ENCODE measurements at regions not wholly inside any gene's neighbourhood (a gene's known extent, or its start where the extent isn't known, plus 50 kb on each side); places are given as distances from the start of the nearest gene placed in this dataset.

DNA sequence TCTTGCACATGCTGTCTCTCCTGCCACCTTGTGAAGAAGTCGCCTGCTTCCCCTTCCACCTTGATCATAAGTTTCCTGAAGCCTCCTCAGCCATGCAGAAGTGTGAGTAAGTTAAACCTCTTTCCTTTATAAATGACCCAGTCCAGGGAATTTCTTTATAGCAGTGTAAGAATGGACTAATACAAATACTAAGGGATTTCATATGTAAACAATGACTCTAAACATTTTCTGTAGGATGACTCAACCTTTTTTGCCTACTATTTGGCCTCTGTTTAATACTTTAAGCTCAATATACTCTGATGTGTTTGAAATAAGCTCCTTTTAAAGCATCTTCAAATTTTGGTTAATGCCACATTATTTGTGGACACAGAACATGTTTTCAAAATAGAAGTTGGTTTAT, 813.5 kb upstream of the SLIT2 start:
- H4K20me1 ChIP-seq (ENCODE audit: low read depth, low read length) = no peaks in the 10 kb centered on the region
- no peaks in the 10 kb centered on the region for H3K36me3 ChIP-seq (ENCODE audit: low read length)
- H3K9ac ChIP-seq (ENCODE audit: low read length) = no peak overlapping the region
- H3K4me3 ChIP-seq (ENCODE audit: insufficient read depth, low read length, poor library complexity, severe bottlenecking) = no peak overlapping the region
- TF ChIP-seq, protein P1, sequence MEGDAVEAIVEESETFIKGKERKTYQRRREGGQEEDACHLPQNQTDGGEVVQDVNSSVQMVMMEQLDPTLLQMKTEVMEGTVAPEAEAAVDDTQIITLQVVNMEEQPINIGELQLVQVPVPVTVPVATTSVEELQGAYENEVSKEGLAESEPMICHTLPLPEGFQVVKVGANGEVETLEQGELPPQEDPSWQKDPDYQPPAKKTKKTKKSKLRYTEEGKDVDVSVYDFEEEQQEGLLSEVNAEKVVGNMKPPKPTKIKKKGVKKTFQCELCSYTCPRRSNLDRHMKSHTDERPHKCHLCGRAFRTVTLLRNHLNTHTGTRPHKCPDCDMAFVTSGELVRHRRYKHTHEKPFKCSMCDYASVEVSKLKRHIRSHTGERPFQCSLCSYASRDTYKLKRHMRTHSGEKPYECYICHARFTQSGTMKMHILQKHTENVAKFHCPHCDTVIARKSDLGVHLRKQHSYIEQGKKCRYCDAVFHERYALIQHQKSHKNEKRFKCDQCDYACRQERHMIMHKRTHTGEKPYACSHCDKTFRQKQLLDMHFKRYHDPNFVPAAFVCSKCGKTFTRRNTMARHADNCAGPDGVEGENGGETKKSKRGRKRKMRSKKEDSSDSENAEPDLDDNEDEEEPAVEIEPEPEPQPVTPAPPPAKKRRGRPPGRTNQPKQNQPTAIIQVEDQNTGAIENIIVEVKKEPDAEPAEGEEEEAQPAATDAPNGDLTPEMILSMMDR (IDR thresholded peaks at IDR 0.05; ENCODE audit: insufficient read depth, low read length, poor library complexity, severe bottlenecking) = no peak
- no peak for TF ChIP-seq EZH2phosphoT487 (conservative IDR thresholded peaks at IDR 0.05; ENCODE audit: low read length)
- peaks cover 7% of the 10 kb centered on the region; the same call in 1 of the 2 replicates for H3K9me3 ChIP-seq (ENCODE audit: insufficient read depth, low read length)
- no peak overlapping the region for H2AFZ ChIP-seq (ENCODE audit: low read depth, low read length, severe bottlenecking)
- no peaks in the 10 kb centered on the region for H3K79me2 ChIP-seq (ENCODE audit: insufficient read depth, low read length)
- no peaks in the 10 kb centered on the region for H3K27me3 ChIP-seq (ENCODE audit: low read length)
- H3F3A ChIP-seq (ENCODE audit: insufficient read depth) = no peaks in the 10 kb centered on the region
- H3K4me2 ChIP-seq (ENCODE audit: low read depth, low read length, poor library complexity, severe bottlenecking) = no peak overlapping the region
- no peaks in the 10 kb centered on the region for H3K9me2 ChIP-seq (replicated peaks; ENCODE audit: insufficient read depth, low read length)
- no peak overlapping the region for H3K27ac ChIP-seq (ENCODE audit: low read depth, low read length)

DNA sequence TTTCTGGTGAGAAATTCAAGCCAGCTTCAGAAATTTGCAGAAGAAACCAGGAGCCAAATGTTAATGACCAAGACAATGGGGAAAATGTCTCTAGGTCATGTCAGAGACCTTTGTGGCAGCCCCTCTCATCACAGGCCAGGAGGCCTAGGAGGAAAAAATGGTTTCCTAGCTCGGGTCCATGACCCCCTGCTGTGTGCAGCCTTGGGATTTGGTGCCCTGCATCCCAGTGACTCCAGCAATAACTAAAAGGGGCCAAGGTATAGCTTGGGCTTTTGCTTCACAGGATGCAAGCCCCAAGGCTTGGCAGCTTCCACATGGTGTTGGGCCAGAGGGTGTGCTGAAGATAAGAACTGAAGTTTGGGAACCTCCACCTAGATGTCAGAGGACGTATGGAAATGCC, 814.7 kb upstream of the SLIT2 start:
- H3K9me2 ChIP-seq (replicated peaks; ENCODE audit: insufficient read depth, low read length) = no peaks in the 10 kb centered on the region
- H2AFZ ChIP-seq (ENCODE audit: low read depth, low read length, severe bottlenecking) = no peak overlapping the region
- no peak overlapping the region for H3K27ac ChIP-seq (ENCODE audit: low read depth, low read length)
- H4K20me1 ChIP-seq (ENCODE audit: low read depth, low read length) = no peaks in the 10 kb centered on the region
- no peaks in the 10 kb centered on the region for H3K36me3 ChIP-seq (ENCODE audit: low read length)
- H3K4me3 ChIP-seq (ENCODE audit: insufficient read depth, low read length, poor library complexity, severe bottlenecking) = no peak overlapping the region
- H3K4me2 ChIP-seq (ENCODE audit: low read depth, low read length, poor library complexity, severe bottlenecking) = no peak overlapping the region
- TF ChIP-seq EZH2phosphoT487 (conservative IDR thresholded peaks at IDR 0.05; ENCODE audit: low read length) = no peak
- TF ChIP-seq, protein P1 (IDR thresholded peaks at IDR 0.05; ENCODE audit: insufficient read depth, low read length, poor library complexity, severe bottlenecking) = no peak
- peaks cover 7% of the 10 kb centered on the region; the same call in 1 of the 2 replicates for H3K9me3 ChIP-seq (ENCODE audit: insufficient read depth, low read length)
- H3K79me2 ChIP-seq (ENCODE audit: insufficient read depth, low read length) = no peaks in the 10 kb centered on the region
- H3F3A ChIP-seq (ENCODE audit: insufficient read depth) = no peaks in the 10 kb centered on the region
- H3K9ac ChIP-seq (ENCODE audit: low read length) = no peak overlapping the region
- H3K27me3 ChIP-seq (ENCODE audit: low read length) = no peaks in the 10 kb centered on the region

DNA sequence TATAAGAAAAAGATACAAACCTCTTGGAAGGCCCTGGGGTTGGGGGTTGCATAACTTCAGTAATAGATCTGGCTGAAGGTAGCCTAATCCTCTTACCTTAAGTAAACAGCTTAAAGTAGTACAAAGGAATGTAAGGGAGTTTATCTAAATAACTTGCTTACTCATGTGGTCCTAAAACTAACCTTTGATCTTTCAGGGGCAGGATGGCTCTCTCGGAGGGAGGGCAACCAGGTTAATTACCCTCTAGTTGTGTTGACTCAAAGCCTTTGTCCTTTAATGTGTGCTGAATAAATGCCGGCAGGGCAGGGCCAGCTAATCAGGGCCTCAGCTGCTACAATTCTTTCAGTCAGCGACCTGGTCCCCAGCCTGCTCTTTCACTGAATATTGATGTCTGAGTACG, 822.0 kb upstream of the SLIT2 start:
- no peaks in the 10 kb centered on the region for H3K27me3 ChIP-seq (ENCODE audit: low read length)

More for the DNA sequence above, 822.0 kb upstream of the SLIT2 start:
- TF ChIP-seq EZH2phosphoT487 (conservative IDR thresholded peaks at IDR 0.05; ENCODE audit: low read length) = no peak
- TF ChIP-seq, protein P1 (IDR thresholded peaks at IDR 0.05; ENCODE audit: insufficient read depth, low read length, poor library complexity, severe bottlenecking) = no peak
- no peaks in the 10 kb centered on the region for H3K9me3 ChIP-seq (ENCODE audit: insufficient read depth, low read length)
- no peak overlapping the region for H3K4me3 ChIP-seq (ENCODE audit: insufficient read depth, low read length, poor library complexity, severe bottlenecking)
- no peaks in the 10 kb centered on the region for H3K9me2 ChIP-seq (replicated peaks; ENCODE audit: insufficient read depth, low read length)
- H3K9ac ChIP-seq (ENCODE audit: low read length) = no peak overlapping the region
- H3K27ac ChIP-seq (ENCODE audit: low read depth, low read length) = no peak overlapping the region
- H3K36me3 ChIP-seq (ENCODE audit: low read length) = no peaks in the 10 kb centered on the region
- H2AFZ ChIP-seq (ENCODE audit: low read depth, low read length, severe bottlenecking) = no peak overlapping the region
- no peak overlapping the region for H3K4me2 ChIP-seq (ENCODE audit: low read depth, low read length, poor library complexity, severe bottlenecking)
- no peaks in the 10 kb centered on the region for H4K20me1 ChIP-seq (ENCODE audit: low read depth, low read length)
- no peaks in the 10 kb centered on the region for H3K79me2 ChIP-seq (ENCODE audit: insufficient read depth, low read length)
- no peaks in the 10 kb centered on the region for H3F3A ChIP-seq (ENCODE audit: insufficient read depth)

Data from SU-DHL-6 (cell line).